SK-N-MC (cell line): ENCODE measurements at regions not wholly inside any gene's neighbourhood (a gene's known extent, or its start where the extent isn't known, plus 50 kb on each side); places are given as distances from the start of the nearest gene placed in this dataset.

Experiments used
- EZH2 ChIP-seq: fragments of 200-600 bp; sonication (generic); IDR thresholded peaks from one replicate; pipeline ENCODE4 v1.6.1; 2017; ENCODE audit warnings: antibody characterized with exemption
- FOXP2 ChIP-seq: optimal IDR thresholded peaks from 2 replicates; pipeline ENCODE3; 2011; ENCODE audit warnings: mild to moderate bottlenecking, moderate library complexity; ENCODE audit not compliant: insufficient read depth; ENCODE audit errors: extremely low read length, control extremely low read depth
- POLR2AphosphoS5 ChIP-seq: IDR thresholded peaks from 2 replicates; pipeline ENCODE4 v1.6.1; 2012; ENCODE audit warnings: mild to moderate bottlenecking, low read depth, low read length, borderline replicate concordance

DNA sequence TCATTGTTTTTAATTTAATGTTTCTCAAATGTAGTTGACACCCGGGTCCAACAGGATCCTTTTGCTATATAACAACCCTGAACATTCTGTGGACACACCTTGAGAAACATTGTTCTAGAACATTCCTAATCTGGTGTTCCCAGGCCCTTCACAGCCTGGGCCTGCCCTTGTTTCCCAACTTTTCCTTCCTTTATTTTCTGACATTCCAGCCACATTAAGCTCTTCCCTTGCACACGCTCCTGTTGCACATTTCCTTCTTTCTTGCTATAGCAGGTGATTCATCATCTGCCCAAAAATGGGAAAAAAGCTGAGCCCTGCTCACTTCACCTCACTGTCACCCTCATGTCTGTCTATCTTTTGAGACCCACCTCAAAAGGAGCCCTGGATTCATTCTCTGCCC, 67.9 kb upstream of the MARCHF10 start:
- TF ChIP-seq POLR2AphosphoS5 (no peak), EZH2 (no peak), FOXP2 (no peak)
